HAP-1 (cell line): ENCODE measurements at regions not wholly inside any gene's neighbourhood (a gene's known extent, or its start where the extent isn't known, plus 50 kb on each side); places are given as distances from the start of the nearest gene placed in this dataset.

Experiments used
- DNase-seq, 2 experiments: peaks; one replicate each; pipeline ENCODE4 v3.0.0-alpha.2; 2016 to 2020; ENCODE audit warnings: low spot score in 2 of 2
- H3K27me3 ChIP-seq: fragments of 250-450 bp; sonication (Bioruptor Pico); 2 replicates; pipeline ENCODE4 v1.5.1; 2020; ENCODE audit warnings: low read depth, mild to moderate bottlenecking, moderate library complexity
- H3K36me3 ChIP-seq: fragments of 250-450 bp; sonication (Bioruptor Pico); replicated peaks from 2 replicates; pipeline ENCODE4 v1.5.1; 2020; ENCODE audit warnings: mild to moderate bottlenecking
- H3K4me1 ChIP-seq: fragments of 250-450 bp; sonication (Bioruptor Pico); 2 replicates; pipeline ENCODE4 v1.5.1; 2020; ENCODE audit warnings: mild to moderate bottlenecking
- H3K4me3 ChIP-seq: fragments of 250-450 bp; sonication (Bioruptor Pico); 2 replicates; pipeline ENCODE4 v1.5.1; 2020; ENCODE audit warnings: mild to moderate bottlenecking, moderate library complexity
- H3K9me3 ChIP-seq: fragments of 250-450 bp; sonication (Bioruptor Pico); 2 replicates; pipeline ENCODE4 v1.5.1; 2020; ENCODE audit warnings: mild to moderate bottlenecking, moderate library complexity
- in situ Hi-C: fragments of 300-500 bp; cut with MboI; formaldehyde crosslinking; loops from 3 replicates; pipeline ENCODE4 v1.14.3; 2020; ENCODE audit warnings: low sequenced_read_pairs, inconsistent platforms, mixed read lengths

- no peaks in the 10 kb centered on the region for H3K27me3 ChIP-seq
- no peaks in the 10 kb centered on the region for H3K4me1 ChIP-seq
- H3K36me3 ChIP-seq, result no peaks in the 10 kb centered on the region
- no peaks in the 10 kb centered on the region for H3K9me3 ChIP-seq
- DNase-seq, result no peak
- in situ Hi-C loops, result no loop called here
- H3K4me3 ChIP-seq, result no peak overlapping the region
These were observed 1243.2 kb upstream of the SLC10A2 start for GRCh38 chr13:104309431-104309830.

- Histone ChIP-seq H3K9me3 (no peaks in the 10 kb centered on the region), H3K27me3 (no peaks in the 10 kb centered on the region), H3K4me1 (no peaks in the 10 kb centered on the region), H3K36me3 (no peaks in the 10 kb centered on the region), H3K4me3 (no peak overlapping the region)
- no peak for DNase-seq
- in situ Hi-C loops, result no loop called here
These were observed 1235.2 kb upstream of the SLC10A2 start for GRCh38 chr13:104301171-104301975.

GRCh38 chr13:104297075-104297474 lies 1230.9 kb upstream of the SLC10A2 start:
- H3K4me3 ChIP-seq, result no peak overlapping the region
- H3K4me1 ChIP-seq, result no peaks in the 10 kb centered on the region
- in situ Hi-C loops, result no loop called here
- DNase-seq, result no peak
- H3K9me3 ChIP-seq, result no peaks in the 10 kb centered on the region
- H3K36me3 ChIP-seq, result no peaks in the 10 kb centered on the region
- H3K27me3 ChIP-seq, result no peaks in the 10 kb centered on the region

GRCh38 chr13:104296286-104296685 lies 1230.1 kb upstream of the SLC10A2 start:
- H3K36me3 ChIP-seq, result no peaks in the 10 kb centered on the region
- in situ Hi-C loops, result no loop called here
- no peaks in the 10 kb centered on the region for H3K4me1 ChIP-seq
- no peak overlapping the region for H3K4me3 ChIP-seq
- H3K9me3 ChIP-seq, result no peaks in the 10 kb centered on the region
- H3K27me3 ChIP-seq, result no peaks in the 10 kb centered on the region
- no peak for DNase-seq

DNA sequence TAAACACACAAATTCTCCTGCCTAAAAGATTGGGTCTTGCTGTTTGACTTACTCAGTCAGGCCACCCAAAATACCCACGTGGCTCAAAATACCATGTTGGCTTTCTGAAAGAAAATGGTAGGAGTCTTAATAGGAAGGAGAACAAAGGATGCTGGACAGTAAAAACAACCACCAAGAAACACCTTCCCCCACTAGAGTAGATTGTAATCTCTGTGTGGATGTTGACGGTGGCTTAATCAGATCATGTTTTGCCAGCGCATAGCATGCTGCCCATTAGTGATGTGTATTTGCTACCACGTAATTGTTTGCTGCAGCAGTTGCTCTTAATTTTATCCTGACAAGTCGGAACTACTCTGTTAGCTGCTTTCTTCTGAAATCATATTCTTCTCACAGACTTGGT lies 1229.3 kb upstream of the SLC10A2 start:
- Histone ChIP-seq H3K9me3 (no peaks in the 10 kb centered on the region), H3K36me3 (no peaks in the 10 kb centered on the region), H3K4me3 (no peak overlapping the region), H3K27me3 (no peaks in the 10 kb centered on the region), H3K4me1 (no peaks in the 10 kb centered on the region)
- DNase-seq, result no peak
- in situ Hi-C loops, result no loop called here

- no peaks in the 10 kb centered on the region for H3K4me1 ChIP-seq
- no peak overlapping the region for H3K4me3 ChIP-seq
- DNase-seq, result no peak
- H3K27me3 ChIP-seq, result no peaks in the 10 kb centered on the region
- H3K36me3 ChIP-seq, result no peaks in the 10 kb centered on the region
- in situ Hi-C loops, result no loop called here
- no peaks in the 10 kb centered on the region for H3K9me3 ChIP-seq
These were observed 1223.2 kb upstream of the SLC10A2 start for GRCh38 chr13:104289400-104289799.

GRCh38 chr13:104288496-104288895 lies 1222.3 kb upstream of the SLC10A2 start:
- in situ Hi-C loops, result no loop called here
- no peaks in the 10 kb centered on the region for H3K9me3 ChIP-seq
- H3K36me3 ChIP-seq, result no peaks in the 10 kb centered on the region
- no peak overlapping the region for H3K4me3 ChIP-seq
- no peaks in the 10 kb centered on the region for H3K27me3 ChIP-seq
- no peak for DNase-seq
- no peaks in the 10 kb centered on the region for H3K4me1 ChIP-seq

GRCh38 chr13:104286566-104287290 lies 1220.5 kb upstream of the SLC10A2 start:
- Histone ChIP-seq H3K4me1 (no peaks in the 10 kb centered on the region), H3K4me3 (no peak overlapping the region), H3K27me3 (no peaks in the 10 kb centered on the region), H3K9me3 (no peaks in the 10 kb centered on the region; the same call in 1 of the 2 replicates), H3K36me3 (no peaks in the 10 kb centered on the region)
- DNase-seq, result no peak
- in situ Hi-C loops, result no loop called here

- Histone ChIP-seq H3K36me3 (no peaks in the 10 kb centered on the region), H3K4me3 (no peak overlapping the region), H3K9me3 (no peaks in the 10 kb centered on the region; the same call in 1 of the 2 replicates), H3K4me1 (no peaks in the 10 kb centered on the region), H3K27me3 (no peaks in the 10 kb centered on the region)
- no peak for DNase-seq
- in situ Hi-C loops, result no loop called here
These were observed 1215.7 kb upstream of the SLC10A2 start for GRCh38 chr13:104281910-104282309.

DNA sequence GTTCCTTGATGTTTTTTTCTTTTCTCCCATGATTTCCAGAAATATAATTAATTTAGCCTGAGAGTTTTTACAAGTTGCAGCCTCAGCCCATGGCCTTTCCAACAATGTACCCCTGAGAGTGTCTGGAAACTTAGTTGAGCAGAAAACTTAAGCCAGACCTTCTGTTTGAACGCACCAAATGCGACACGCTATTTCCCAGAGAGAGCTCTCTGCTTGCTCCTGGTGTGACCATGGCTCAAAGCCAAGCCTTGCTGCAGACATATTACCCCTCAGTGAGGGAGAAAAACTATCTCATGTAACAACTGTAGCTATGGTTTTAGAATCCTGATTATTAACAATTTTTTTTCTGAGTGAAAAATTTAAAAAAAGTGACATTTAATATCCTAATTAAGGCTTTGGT lies 1204.5 kb upstream of the SLC10A2 start:
- no peaks in the 10 kb centered on the region for H3K4me1 ChIP-seq
- H3K36me3 ChIP-seq, result no peaks in the 10 kb centered on the region
- DNase-seq, result no peak
- no peak overlapping the region for H3K4me3 ChIP-seq
- H3K27me3 ChIP-seq, result no peaks in the 10 kb centered on the region
- in situ Hi-C loops, result no loop called here
- no peaks in the 10 kb centered on the region for H3K9me3 ChIP-seq

- DNase-seq, result no peak
- Histone ChIP-seq H3K27me3 (no peaks in the 10 kb centered on the region), H3K4me3 (no peak overlapping the region), H3K9me3 (no peaks in the 10 kb centered on the region), H3K36me3 (no peaks in the 10 kb centered on the region), H3K4me1 (no peaks in the 10 kb centered on the region)
- in situ Hi-C loops, result no loop called here
These were observed 1201.1 kb upstream of the SLC10A2 start for GRCh38 chr13:104267206-104267811.

GRCh38 chr13:104256701-104257100 lies 1190.5 kb upstream of the SLC10A2 start:
- in situ Hi-C loops, result no loop called here
- no peaks in the 10 kb centered on the region for H3K27me3 ChIP-seq
- no peaks in the 10 kb centered on the region for H3K4me1 ChIP-seq
- no peaks in the 10 kb centered on the region for H3K9me3 ChIP-seq
- H3K4me3 ChIP-seq, result no peak overlapping the region
- DNase-seq, result no peak
- no peaks in the 10 kb centered on the region for H3K36me3 ChIP-seq

GRCh38 chr13:104253063-104253680 lies 1187.0 kb upstream of the SLC10A2 start:
- H3K4me3 ChIP-seq, result no peak overlapping the region
- H3K27me3 ChIP-seq, result no peaks in the 10 kb centered on the region
- DNase-seq, result no peak
- in situ Hi-C loops, result no loop called here
- no peaks in the 10 kb centered on the region for H3K9me3 ChIP-seq
- no peaks in the 10 kb centered on the region for H3K36me3 ChIP-seq
- H3K4me1 ChIP-seq, result no peaks in the 10 kb centered on the region

DNA sequence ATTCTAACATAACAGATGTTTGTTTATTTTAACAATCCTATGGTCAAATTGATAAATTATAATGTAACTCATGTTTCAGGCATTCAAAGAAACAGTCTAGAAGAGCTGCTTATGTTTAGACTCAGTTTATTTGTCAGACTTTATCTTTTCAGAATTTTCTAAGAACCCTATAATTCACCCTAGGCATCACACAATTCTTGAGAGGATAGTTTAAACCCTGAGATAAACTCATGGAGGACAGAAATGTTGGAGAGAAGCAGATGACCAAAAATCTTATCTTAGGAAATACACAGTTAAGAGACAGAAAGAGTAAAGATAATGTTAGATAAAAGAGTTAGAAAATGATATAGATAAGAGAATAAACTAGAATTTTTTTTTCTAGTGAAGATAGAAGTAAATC lies 1185.7 kb upstream of the SLC10A2 start:
- no peaks in the 10 kb centered on the region for H3K4me1 ChIP-seq
- no peak overlapping the region for H3K4me3 ChIP-seq
- H3K9me3 ChIP-seq, result no peaks in the 10 kb centered on the region
- H3K36me3 ChIP-seq, result no peaks in the 10 kb centered on the region
- in situ Hi-C loops, result no loop called here
- DNase-seq, result no peak
- H3K27me3 ChIP-seq, result no peaks in the 10 kb centered on the region
